B cell (primary cell): ENCODE measurements at regions not wholly inside any gene's neighbourhood (a gene's known extent, or its start where the extent isn't known, plus 50 kb on each side); places are given as distances from the start of the nearest gene placed in this dataset.
"Not testable (repeated sequence)": the region's sequence is repeated elsewhere in the genome, so short reads cannot be mapped to it uniquely, and the experiment has no call there.

Experiments used
- ATAC-seq: fragments of 200-7000 bp; cut with Tn5 transposase; one replicate; pipeline ENCODE4 v1.10.0; 2021; ENCODE audit warnings: low read depth, mild to moderate bottlenecking, moderate number of reproducible peaks, moderate library complexity
- CTCF ChIA-PET: fragments of 350-600 bp; sonication (Branson Sonifier 250); formaldehyde crosslinking; loops from one replicate; lab custom pipeline; 2021; ENCODE audit warnings: antibody characterized with exemption, inconsistent platforms; lab: Charles Lee
- POLR2A ChIA-PET: fragments of 350-600 bp; sonication (Branson Sonifier 250); formaldehyde crosslinking; loops from one replicate; lab custom pipeline; 2021; ENCODE audit warnings: antibody characterized with exemption; lab: Charles Lee
- DNase-seq: peaks from one replicate; pipeline ENCODE4 v3.0.0; 2013
- H2AFZ ChIP-seq: 2 replicates; pipeline ENCODE4 v1.6.1; 2012; ENCODE audit warnings: mild to moderate bottlenecking, low read depth, low read length; ENCODE audit not compliant: insufficient read depth, poor library complexity, severe bottlenecking
- H3K27ac ChIP-seq, 2 donors: 1 replicate in 1 of 2; 2 replicates in 1 of 2; pipeline ENCODE4 v1.5.1; 2012 to 2013; ENCODE audit warnings: low read length in 2 of 2, mild to moderate bottlenecking in 2 of 2, moderate library complexity in 1 of 2
- H3K27me3 ChIP-seq, 4 experiments: fragments of 200-600 bp in 1 of 4; sonication (generic) in 1 of 4; replicated peaks in 1 of 4; 1 replicate in 2 of 4; 2 replicates in 2 of 4; pipeline versions ENCODE4 v1.6.1 to v1.7.0; 2013 to 2016; ENCODE audit warnings: low read length in 3 of 4, mild to moderate bottlenecking in 2 of 4, mixed read lengths in 1 of 4, moderate library complexity in 1 of 4; ENCODE audit not compliant: insufficient read depth in 4 of 4, control insufficient read depth in 3 of 4; ENCODE audit errors: control extremely low read depth in 1 of 4
- H3K36me3 ChIP-seq, 2 experiments: replicated peaks in 1 of 2; 1 replicate in 1 of 2; 2 replicates in 1 of 2; pipeline versions ENCODE4 v1.6.1 to v1.7.1; 2013; ENCODE audit warnings: low read length in 1 of 2; ENCODE audit not compliant: insufficient read depth in 2 of 2, control insufficient read depth in 1 of 2; ENCODE audit errors: control extremely low read depth in 1 of 2, extremely low read depth in 1 of 2
- H3K4me1 ChIP-seq, 2 donors: fragments of 200-600 bp in 1 of 2; sonication (generic) in 1 of 2; 1 replicate in 1 of 2; 2 replicates in 1 of 2; pipeline versions ENCODE4 v1.5.1 to v1.6.1; 2013 to 2017; ENCODE audit warnings: low read length in 2 of 2; ENCODE audit not compliant: control insufficient read depth in 2 of 2, insufficient read depth in 2 of 2
- H3K4me2 ChIP-seq: replicated peaks from 2 replicates; pipeline ENCODE3; 2012; ENCODE audit warnings: mild to moderate bottlenecking, low read depth, low read length; ENCODE audit not compliant: poor library complexity, severe bottlenecking
- H3K4me3 ChIP-seq, 5 experiments: fragments of 200-600 bp in 1 of 5; sonication (generic) in 1 of 5; 1 replicate in 3 of 5; 2 replicates in 2 of 5; pipeline versions ENCODE4 v1.5.1 to v1.7.0; 2011 to 2016; ENCODE audit warnings: low read length in 4 of 5, mild to moderate bottlenecking in 4 of 5, low read depth in 2 of 5, control low read depth in 1 of 5, moderate library complexity in 1 of 5; ENCODE audit not compliant: insufficient read depth in 1 of 5; ENCODE audit errors: control extremely low read depth in 1 of 5, extremely low read depth in 1 of 5
- H3K79me2 ChIP-seq: fragments of 200-600 bp; sonication (generic); one replicate; pipeline ENCODE4 v1.6.0; 2016; ENCODE audit warnings: low read length; ENCODE audit not compliant: control insufficient read depth, insufficient read depth
- H3K9ac ChIP-seq: fragments of 200-600 bp; sonication (generic); 2 replicates; pipeline ENCODE4 v1.6.1; 2017; ENCODE audit warnings: mild to moderate bottlenecking, low read length, moderate library complexity
- H3K9me3 ChIP-seq, 3 donors: one replicate each; pipeline versions ENCODE4 v1.6.1 to v1.7.1; 2013; ENCODE audit warnings: low read length in 2 of 3; ENCODE audit not compliant: control insufficient read depth in 2 of 3, insufficient read depth in 1 of 3; ENCODE audit errors: control extremely low read depth in 1 of 3
- H4K20me1 ChIP-seq: 2 replicates; pipeline ENCODE4 v1.6.0; 2012; ENCODE audit warnings: mild to moderate bottlenecking, low read length; ENCODE audit not compliant: insufficient read depth, control insufficient read depth, poor library complexity, severe bottlenecking
- H3K27ac Mint-ChIP-seq: one replicate; pipeline ENCODE4 v1.8.0; 2021; ENCODE audit warnings: mixed read lengths
- H3K27me3 Mint-ChIP-seq: one replicate; pipeline ENCODE4 v1.8.0; 2021; ENCODE audit warnings: mixed read lengths
- H3K4me1 Mint-ChIP-seq: one replicate; pipeline ENCODE4 v1.8.0; 2021; ENCODE audit warnings: mixed read lengths
- H3K4me3 Mint-ChIP-seq: one replicate; pipeline ENCODE4 v1.8.0; 2021; ENCODE audit warnings: mixed read lengths
- H3K9me3 Mint-ChIP-seq: one replicate; pipeline ENCODE4 v1.8.0; 2022; ENCODE audit warnings: mixed read lengths; ENCODE audit not compliant: insufficient read depth
- WGBS: methylation state at CpG from one replicate; pipeline ENCODE4 v1.1.5; 2013; ENCODE audit warnings: missing lambda C conversion rate; ENCODE audit not compliant: insufficient coverage; 5-methylcytosine and 5-hydroxymethylcytosine counted together
- intact Hi-C: fragments of 100-400 bp; cut with micrococcal nuclease; formaldehyde crosslinking; loops from one replicate; pipeline ENCODE4 v1.10.0; 2022

DNA sequence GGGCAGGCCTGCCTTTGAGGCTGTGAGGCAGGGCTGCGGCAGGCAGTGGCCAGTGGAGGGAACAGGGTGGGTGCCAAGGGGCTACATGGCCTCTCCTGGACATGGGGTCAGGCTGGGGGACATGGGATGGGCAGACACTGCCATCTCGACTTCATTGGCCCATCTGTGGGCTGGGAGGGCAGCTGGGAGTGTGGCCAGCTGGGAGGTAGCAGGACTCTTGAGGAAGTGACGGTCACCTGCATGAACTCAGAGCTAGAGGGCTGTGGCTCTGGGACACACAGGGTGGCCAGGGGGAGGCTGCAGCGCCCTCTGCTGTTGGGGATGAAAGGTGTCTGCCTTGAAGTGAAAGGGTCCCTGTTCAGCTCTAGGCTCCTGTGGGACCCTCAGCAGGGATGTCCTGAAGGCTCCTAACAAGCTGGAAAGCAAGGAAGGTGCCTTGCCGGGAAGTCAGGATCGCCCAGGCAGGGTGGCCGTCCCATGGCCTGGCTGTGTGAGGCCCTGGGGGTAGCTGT, 244.0 kb downstream of the ANKRD30B start:
- CTCF ChIA-PET, H3K27ac ChIP-seq, H3K4me3 ChIP-seq, POLR2A ChIA-PET, intact Hi-C loops, ATAC-seq, DNase-seq, H3K9me3 Mint-ChIP-seq, H4K20me1 ChIP-seq, H3K27me3 ChIP-seq, H3K4me1 ChIP-seq, H3K4me3 Mint-ChIP-seq, H3K4me1 Mint-ChIP-seq, H3K4me2 ChIP-seq, H3K27ac Mint-ChIP-seq, H3K36me3 ChIP-seq, H3K79me2 ChIP-seq, H2AFZ ChIP-seq, H3K9ac ChIP-seq, H3K27me3 Mint-ChIP-seq: not testable (repeated sequence)
- 90% methylated on average over 6 of the region's 7 CpGs for WGBS
- peaks cover 0 to 27% (median 0%) of the 10 kb centered on the region in 3 donors for H3K9me3 ChIP-seq

DNA sequence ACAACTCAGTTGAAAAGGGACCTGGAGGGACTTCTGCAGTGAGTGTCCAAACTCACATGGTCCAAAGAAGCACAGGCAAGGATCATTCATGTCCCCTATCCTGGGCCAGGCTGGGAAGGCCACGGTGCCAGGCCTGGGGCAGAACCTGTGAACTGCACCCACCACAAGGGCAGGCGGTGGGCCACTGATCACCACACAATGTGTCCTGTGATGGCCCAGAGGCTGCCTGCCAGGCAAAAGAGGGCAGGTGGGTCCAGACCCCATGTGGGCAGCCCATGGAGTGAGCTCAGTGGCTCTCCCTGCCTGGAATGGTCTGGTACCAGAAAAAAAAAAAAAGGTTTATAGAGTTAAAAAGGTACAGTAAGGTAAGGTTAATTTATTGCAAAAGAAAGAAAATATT, 244.8 kb downstream of the ANKRD30B start:
- DNase-seq, CTCF ChIA-PET, H3K4me1 Mint-ChIP-seq, H3K27ac ChIP-seq, H3K9me3 Mint-ChIP-seq, H3K27me3 Mint-ChIP-seq, H3K9ac ChIP-seq, H3K36me3 ChIP-seq, H4K20me1 ChIP-seq, H3K27ac Mint-ChIP-seq, ATAC-seq, H3K4me2 ChIP-seq, H3K27me3 ChIP-seq, H2AFZ ChIP-seq, H3K79me2 ChIP-seq, H3K4me1 ChIP-seq, H3K4me3 Mint-ChIP-seq, POLR2A ChIA-PET, H3K4me3 ChIP-seq, intact Hi-C loops: not testable (repeated sequence)
- peaks cover 0 to 32% (median 0%) of the 10 kb centered on the region in 3 donors for H3K9me3 ChIP-seq
- 86% methylated on average over 2 of the region's 2 CpGs for WGBS

DNA sequence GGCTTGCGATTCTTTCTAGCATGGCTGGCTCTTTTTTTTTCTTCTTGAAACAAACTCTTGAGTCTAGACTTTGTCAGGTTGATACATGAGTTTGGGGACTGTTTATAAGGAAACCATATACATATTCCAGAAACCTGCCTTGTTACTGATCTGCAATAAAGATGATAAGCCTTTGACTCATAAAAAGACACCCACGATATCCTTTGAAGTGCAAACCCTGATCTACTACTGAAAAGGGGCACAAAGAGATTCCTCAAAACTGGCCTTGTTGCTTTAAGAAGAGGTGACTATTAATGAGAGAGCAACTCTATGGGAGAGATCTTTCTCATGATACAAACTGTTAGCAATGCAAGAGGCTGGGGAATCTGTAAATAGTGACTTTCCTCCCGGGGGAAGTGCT, 247.1 kb downstream of the ANKRD30B start:
- intact Hi-C loops: not testable (repeated sequence)
- no CpG with 5 or more reads among the region's 3 CpGs for WGBS

More for the DNA sequence above, 247.1 kb downstream of the ANKRD30B start:
- H3K4me1 ChIP-seq, H3K9ac ChIP-seq, H3K27ac ChIP-seq, H3K79me2 ChIP-seq, H3K4me3 ChIP-seq, H3K9me3 Mint-ChIP-seq, H4K20me1 ChIP-seq, H3K36me3 ChIP-seq, H3K4me2 ChIP-seq, DNase-seq, H3K4me3 Mint-ChIP-seq, H3K27ac Mint-ChIP-seq, H3K27me3 ChIP-seq, H3K4me1 Mint-ChIP-seq, CTCF ChIA-PET, H2AFZ ChIP-seq, POLR2A ChIA-PET, ATAC-seq, H3K27me3 Mint-ChIP-seq: not testable (repeated sequence)
- H3K9me3 ChIP-seq: peaks cover 0 to 44% (median 0%) of the 10 kb centered on the region in 3 donors
